H1 (cell line): ENCODE measurements at regions not wholly inside any gene's neighbourhood (a gene's known extent, or its start where the extent isn't known, plus 50 kb on each side); places are given as distances from the start of the nearest gene placed in this dataset.

Experiments
- BRCA1 ChIP-seq: IDR thresholded peaks from 2 replicates; pipeline ENCODE4 v1.6.1; 2012; ENCODE audit warnings: low read depth, low read length, improper control_type of control experiment
- CHD7 ChIP-seq: fragments of 300-600 bp; sonication (generic); IDR thresholded peaks from 2 replicates; pipeline ENCODE4 v1.7.1; 2012; ENCODE audit warnings: low read length, moderate library complexity, mild to moderate bottlenecking, inconsistent platforms; ENCODE audit not compliant: insufficient replicate concordance
- EGR1 ChIP-seq: IDR thresholded peaks from 2 replicates; pipeline ENCODE4 v1.6.1; 2011; ENCODE audit warnings: low read depth, low read length, borderline replicate concordance
- HDAC6 ChIP-seq: IDR thresholded peaks from one replicate; pipeline ENCODE4 v1.7.1; 2012; ENCODE audit warnings: low read depth, mild to moderate bottlenecking, inconsistent platforms, low read length, moderate library complexity
- JUND ChIP-seq: IDR thresholded peaks from 2 replicates; pipeline ENCODE4 v1.6.1; 2011; ENCODE audit warnings: mild to moderate bottlenecking, improper control_type of control experiment, low read length
- PHF8 ChIP-seq: fragments of 200-600 bp; sonication (generic); conservative IDR thresholded peaks from 2 replicates; pipeline ENCODE4 v1.7.1; 2012; ENCODE audit warnings: low read depth, mild to moderate bottlenecking, inconsistent platforms, low read length, moderate library complexity
- RBBP5 ChIP-seq: IDR thresholded peaks from 2 replicates; pipeline ENCODE4 v1.7.1; 2012; ENCODE audit warnings: low read depth, mild to moderate bottlenecking, inconsistent platforms, low read length, moderate library complexity, borderline replicate concordance
- SIX5 ChIP-seq: IDR thresholded peaks from 2 replicates; pipeline ENCODE4 v1.6.1; 2011; ENCODE audit warnings: mild to moderate bottlenecking, low read depth, low read length
- TBP ChIP-seq: IDR thresholded peaks from 2 replicates; pipeline ENCODE4 v1.6.1; 2011; ENCODE audit warnings: low read depth, low read length, improper control_type of control experiment
- TCF12 ChIP-seq: IDR thresholded peaks from 2 replicates; pipeline ENCODE4 v1.6.1; 2011; ENCODE audit warnings: low read depth, mild to moderate bottlenecking, low read length
- YY1 ChIP-seq: IDR thresholded peaks from 2 replicates; pipeline ENCODE4 v1.6.1; 2011; ENCODE audit warnings: low read depth, mild to moderate bottlenecking, low read length
- ZNF274 ChIP-seq: IDR thresholded peaks from 2 replicates; pipeline ENCODE4 v1.7.0; 2012; ENCODE audit warnings: low read length, borderline replicate concordance; ENCODE audit errors: extremely low read depth

GRCh38 chr16:11482946-11483748 lies 103.6 kb downstream of the LITAF start (continued):
- TF ChIP-seq CHD7, result no peak
- no peak for TF ChIP-seq HDAC6
- TF ChIP-seq EGR1, result no peak
- no peak for TF ChIP-seq PHF8
- no peak for TF ChIP-seq YY1
- TF ChIP-seq ZNF274, result no peak
- TF ChIP-seq SIX5, result no peak
- TF ChIP-seq TBP, result no peak
- TF ChIP-seq BRCA1, result no peak
- no peak for TF ChIP-seq RBBP5
- no peak for TF ChIP-seq JUND
- no peak for TF ChIP-seq TCF12
